ENCODE measurements at regions not wholly inside any gene's neighbourhood (a gene's known extent, or its start where the extent isn't known, plus 50 kb on each side); places are given as distances from the start of the nearest gene placed in this dataset.

- no peaks in the 10 kb centered on the region for H3K9me2 ChIP-seq (replicated peaks; ENCODE audit: insufficient read depth, low read length)
- no peak overlapping the region for H3K9ac ChIP-seq (ENCODE audit: low read length)
- no peaks in the 10 kb centered on the region for H3F3A ChIP-seq (ENCODE audit: insufficient read depth)
- H3K4me2 ChIP-seq (ENCODE audit: low read depth, low read length, poor library complexity, severe bottlenecking): no peak overlapping the region
- no peak overlapping the region for H2AFZ ChIP-seq (ENCODE audit: low read depth, low read length, severe bottlenecking)
- no peaks in the 10 kb centered on the region for H3K36me3 ChIP-seq (ENCODE audit: low read length)
- no peaks in the 10 kb centered on the region for H3K9me3 ChIP-seq (ENCODE audit: insufficient read depth, low read length)
- H3K4me3 ChIP-seq (ENCODE audit: insufficient read depth, low read length, poor library complexity, severe bottlenecking): no peak overlapping the region
- H3K27me3 ChIP-seq (ENCODE audit: low read length): no peaks in the 10 kb centered on the region
- no peak for TF ChIP-seq EZH2phosphoT487 (conservative IDR thresholded peaks at IDR 0.05; ENCODE audit: low read length)
- no peak for TF ChIP-seq CTCF (IDR thresholded peaks at IDR 0.05; ENCODE audit: insufficient read depth, low read length, poor library complexity, severe bottlenecking)
- H3K27ac ChIP-seq (ENCODE audit: low read depth, low read length): no peak overlapping the region
- H4K20me1 ChIP-seq (ENCODE audit: low read depth, low read length): no peaks in the 10 kb centered on the region
- H3K79me2 ChIP-seq (ENCODE audit: insufficient read depth, low read length): no peaks in the 10 kb centered on the region
These were observed 197.4 kb downstream of the DLEU7 start for GRCh38 chr13:50646070-50646469.

- H3K9me2 ChIP-seq (replicated peaks; ENCODE audit: insufficient read depth, low read length): no peaks in the 10 kb centered on the region
- H3K79me2 ChIP-seq (ENCODE audit: insufficient read depth, low read length): no peaks in the 10 kb centered on the region
- no peak overlapping the region for H2AFZ ChIP-seq (ENCODE audit: low read depth, low read length, severe bottlenecking)
- TF ChIP-seq CTCF (IDR thresholded peaks at IDR 0.05; ENCODE audit: insufficient read depth, low read length, poor library complexity, severe bottlenecking): no peak
- no peak for TF ChIP-seq EZH2phosphoT487 (conservative IDR thresholded peaks at IDR 0.05; ENCODE audit: low read length)
- no peaks in the 10 kb centered on the region for H3K36me3 ChIP-seq (ENCODE audit: low read length)
- H3K9ac ChIP-seq (ENCODE audit: low read length): no peak overlapping the region
- no peaks in the 10 kb centered on the region for H3K27me3 ChIP-seq (ENCODE audit: low read length)
- no peak overlapping the region for H3K4me3 ChIP-seq (ENCODE audit: insufficient read depth, low read length, poor library complexity, severe bottlenecking)
- H4K20me1 ChIP-seq (ENCODE audit: low read depth, low read length): no peaks in the 10 kb centered on the region
- no peaks in the 10 kb centered on the region for H3K9me3 ChIP-seq (ENCODE audit: insufficient read depth, low read length)
- no peaks in the 10 kb centered on the region for H3F3A ChIP-seq (ENCODE audit: insufficient read depth)
- H3K27ac ChIP-seq (ENCODE audit: low read depth, low read length): no peak overlapping the region
- H3K4me2 ChIP-seq (ENCODE audit: low read depth, low read length, poor library complexity, severe bottlenecking): no peak overlapping the region
These were observed 194.3 kb downstream of the DLEU7 start for GRCh38 chr13:50649211-50649610.

GRCh38 chr13:50650592-50651504, 192.6 kb downstream of the DLEU7 start:
- Histone ChIP-seq H3K4me3 (ENCODE audit: insufficient read depth, low read length, poor library complexity, severe bottlenecking) (no peak overlapping the region), H3K9me2 (replicated peaks; ENCODE audit: insufficient read depth, low read length) (no peaks in the 10 kb centered on the region), H4K20me1 (ENCODE audit: low read depth, low read length) (no peaks in the 10 kb centered on the region), H3K27ac (ENCODE audit: low read depth, low read length) (no peak overlapping the region), H2AFZ (ENCODE audit: low read depth, low read length, severe bottlenecking) (no peak overlapping the region), H3K36me3 (ENCODE audit: low read length) (no peaks in the 10 kb centered on the region), H3K9ac (ENCODE audit: low read length) (no peak overlapping the region), H3K27me3 (ENCODE audit: low read length) (no peaks in the 10 kb centered on the region), H3K4me2 (ENCODE audit: low read depth, low read length, poor library complexity, severe bottlenecking) (no peak overlapping the region), H3K79me2 (ENCODE audit: insufficient read depth, low read length) (no peaks in the 10 kb centered on the region), H3K9me3 (ENCODE audit: insufficient read depth, low read length) (no peaks in the 10 kb centered on the region), H3F3A (ENCODE audit: insufficient read depth) (no peaks in the 10 kb centered on the region)
- TF ChIP-seq EZH2phosphoT487 (conservative IDR thresholded peaks at IDR 0.05; ENCODE audit: low read length): no peak
- no peak for TF ChIP-seq CTCF (IDR thresholded peaks at IDR 0.05; ENCODE audit: insufficient read depth, low read length, poor library complexity, severe bottlenecking)

All from SU-DHL-6 (cell line).